MM.1S (cell line): ENCODE measurements at regions not wholly inside any gene's neighbourhood (a gene's known extent, or its start where the extent isn't known, plus 50 kb on each side); places are given as distances from the start of the nearest gene placed in this dataset.

Experiments
- DNase-seq: peaks from one replicate; pipeline ENCODE4 v3.0.0-alpha.2; 2015
- H2AFZ ChIP-seq: fragments of 300-600 bp; sonication (generic); 2 replicates; pipeline ENCODE4 v1.6.0; 2016; ENCODE audit warnings: antibody characterized with exemption, low read length
- H3F3A ChIP-seq: fragments of 300-600 bp; sonication (generic); 2 replicates; pipeline ENCODE4 v1.6.1; 2016; ENCODE audit warnings: mild to moderate bottlenecking, antibody characterized with exemption, low read length, moderate library complexity, mixed read lengths; ENCODE audit not compliant: insufficient read depth
- H3K27ac ChIP-seq: fragments of 300-600 bp; sonication (generic); 2 replicates; pipeline ENCODE4 v1.5.1; 2016; ENCODE audit warnings: mild to moderate bottlenecking, low read length
- H3K27me3 ChIP-seq: fragments of 300-600 bp; sonication (generic); replicated peaks from 2 replicates; pipeline ENCODE4 v1.6.0; 2016; ENCODE audit warnings: low read length; ENCODE audit not compliant: insufficient read depth
- H3K36me3 ChIP-seq: fragments of 300-600 bp; sonication (generic); replicated peaks from 2 replicates; pipeline ENCODE4 v1.6.1; 2016; ENCODE audit warnings: mild to moderate bottlenecking, low read length, mixed read lengths; ENCODE audit not compliant: insufficient read depth
- H3K4me1 ChIP-seq: fragments of 300-600 bp; sonication (generic); 2 replicates; pipeline ENCODE4 v1.6.1; 2016; ENCODE audit warnings: low read length, mixed read lengths
- H3K4me2 ChIP-seq: fragments of 300-600 bp; sonication (generic); 2 replicates; pipeline ENCODE4 v1.6.0; 2016; ENCODE audit warnings: low read depth, low read length
- H3K4me3 ChIP-seq: fragments of 300-600 bp; sonication (generic); 2 replicates; pipeline ENCODE4 v1.5.1; 2016; ENCODE audit warnings: low read length, mixed read lengths
- H3K79me2 ChIP-seq: fragments of 300-600 bp; sonication (generic); 2 replicates; pipeline ENCODE4 v1.6.1; 2016; ENCODE audit warnings: mixed run types, low read length, mixed read lengths
- H3K9ac ChIP-seq: fragments of 300-600 bp; sonication (generic); 2 replicates; pipeline ENCODE4 v1.6.1; 2016; ENCODE audit warnings: low read length, mixed read lengths
- H3K9me2 ChIP-seq: fragments of 300-600 bp; sonication (generic); replicated peaks from 2 replicates; pipeline ENCODE4 v1.6.1; 2016; ENCODE audit warnings: mild to moderate bottlenecking, low read length, mixed read lengths; ENCODE audit not compliant: insufficient read depth
- H3K9me3 ChIP-seq: fragments of 300-600 bp; sonication (generic); replicated peaks from 2 replicates; pipeline ENCODE4 v1.6.1; 2016; ENCODE audit warnings: mild to moderate bottlenecking, low read length, mixed read lengths; ENCODE audit not compliant: insufficient read depth
- H4K20me1 ChIP-seq: fragments of 300-600 bp; sonication (generic); 2 replicates; pipeline ENCODE4 v1.6.1; 2016; ENCODE audit warnings: mild to moderate bottlenecking, low read length, moderate library complexity, mixed read lengths; ENCODE audit not compliant: insufficient read depth
- CTCF ChIP-seq: fragments of 300-600 bp; sonication (generic); IDR thresholded peaks from 2 replicates; pipeline ENCODE4 v1.5.1; 2016; ENCODE audit warnings: antibody characterized with exemption, low read length, mixed read lengths
- EZH2 ChIP-seq: fragments of 300-600 bp; sonication (generic); optimal IDR thresholded peaks from 2 replicates; pipeline ENCODE3; 2017; ENCODE audit warnings: low read depth, mild to moderate bottlenecking, antibody characterized with exemption, low read length, mixed read lengths
- EZH2phosphoT487 ChIP-seq: fragments of 300-600 bp; sonication (generic); IDR thresholded peaks from 2 replicates; pipeline ENCODE4 v1.6.1; 2018; ENCODE audit warnings: antibody characterized with exemption, low read length

- Histone ChIP-seq H3K27ac (no peak overlapping the region), H3K9me3 (no peaks in the 10 kb centered on the region), H3K27me3 (no peaks in the 10 kb centered on the region), H3K4me1 (no peaks in the 10 kb centered on the region), H4K20me1 (no peaks in the 10 kb centered on the region), H3K4me2 (no peak overlapping the region), H3K9me2 (no peaks in the 10 kb centered on the region), H2AFZ (no peak overlapping the region), H3K9ac (no peak overlapping the region), H3K36me3 (no peaks in the 10 kb centered on the region), H3K4me3 (no peak overlapping the region), H3F3A (no peaks in the 10 kb centered on the region), H3K79me2 (no peaks in the 10 kb centered on the region)
- TF ChIP-seq EZH2 (no peak), CTCF (no peak), EZH2phosphoT487 (no peak)
- no peak for DNase-seq
Measured at GRCh38 chr13:105940882-105941281, 594.6 kb downstream of the EFNB2 start.

GRCh38 chr13:105937451-105937850 lies 598.0 kb downstream of the EFNB2 start:
- H3K27ac ChIP-seq: no peak overlapping the region
- no peak for DNase-seq
- no peaks in the 10 kb centered on the region for H3F3A ChIP-seq
- H3K9me3 ChIP-seq: no peaks in the 10 kb centered on the region
- H3K27me3 ChIP-seq: no peaks in the 10 kb centered on the region
- H4K20me1 ChIP-seq: no peaks in the 10 kb centered on the region
- TF ChIP-seq EZH2phosphoT487 (no peak), EZH2 (no peak), CTCF (no peak)
- no peaks in the 10 kb centered on the region for H3K36me3 ChIP-seq
- H3K4me2 ChIP-seq: no peak overlapping the region
- no peaks in the 10 kb centered on the region for H3K79me2 ChIP-seq
- H3K4me1 ChIP-seq: no peaks in the 10 kb centered on the region
- H3K9ac ChIP-seq: no peak overlapping the region
- no peaks in the 10 kb centered on the region for H3K9me2 ChIP-seq
- H2AFZ ChIP-seq: no peak overlapping the region
- no peak overlapping the region for H3K4me3 ChIP-seq

- Histone ChIP-seq H2AFZ (no peak overlapping the region), H3K9ac (no peak overlapping the region), H4K20me1 (no peaks in the 10 kb centered on the region), H3K27ac (no peak overlapping the region), H3K79me2 (no peaks in the 10 kb centered on the region), H3F3A (no peaks in the 10 kb centered on the region), H3K36me3 (no peaks in the 10 kb centered on the region), H3K27me3 (no peaks in the 10 kb centered on the region), H3K4me3 (no peak overlapping the region), H3K4me1 (no peaks in the 10 kb centered on the region), H3K4me2 (no peak overlapping the region), H3K9me3 (no peaks in the 10 kb centered on the region), H3K9me2 (no peaks in the 10 kb centered on the region)
- no peak for TF ChIP-seq CTCF
- DNase-seq: no peak
Measured at GRCh38 chr13:105936816-105937215, 598.6 kb downstream of the EFNB2 start.

- H3K9ac ChIP-seq: no peak overlapping the region
- H3K9me3 ChIP-seq: no peaks in the 10 kb centered on the region
- no peaks in the 10 kb centered on the region for H3F3A ChIP-seq
- H3K79me2 ChIP-seq: no peaks in the 10 kb centered on the region
- no peak overlapping the region for H2AFZ ChIP-seq
- no peaks in the 10 kb centered on the region for H3K36me3 ChIP-seq
- H3K4me2 ChIP-seq: no peak overlapping the region
- no peak for DNase-seq
- H3K27ac ChIP-seq: no peak overlapping the region
- TF ChIP-seq EZH2 (no peak), CTCF (no peak), EZH2phosphoT487 (no peak)
- H3K9me2 ChIP-seq: no peaks in the 10 kb centered on the region
- no peaks in the 10 kb centered on the region for H4K20me1 ChIP-seq
- no peaks in the 10 kb centered on the region for H3K4me1 ChIP-seq
- no peaks in the 10 kb centered on the region for H3K27me3 ChIP-seq
- H3K4me3 ChIP-seq: no peak overlapping the region
Measured at GRCh38 chr13:105929505-105929904, 606.0 kb downstream of the EFNB2 start.
